Coronary artery (tissue), 2 donors: ENCODE measurements at regions not wholly inside any gene's neighbourhood (a gene's known extent, or its start where the extent isn't known, plus 50 kb on each side); places are given as distances from the start of the nearest gene placed in this dataset.
"Not testable (repeated sequence)": the region's sequence is repeated elsewhere in the genome, so short reads cannot be mapped to it uniquely, and the experiment has no call there.

Experiments
- DNase-seq: peaks from one replicate; pipeline ENCODE4 v3.0.0-alpha.2; 2017; ENCODE audit warnings: low spot score
- H3K27ac ChIP-seq, 2 donors: fragments of 200-600 bp; sonication (generic); one replicate each; pipeline ENCODE4 v1.5.1; 2016 to 2019
- H3K4me3 ChIP-seq: fragments of 200-600 bp; sonication (generic); 2 replicates; pipeline ENCODE4 v1.5.1; 2016; ENCODE audit warnings: mild to moderate bottlenecking, moderate library complexity
- CTCF ChIP-seq: fragments of 200-600 bp; sonication (generic); IDR thresholded peaks from one replicate; pipeline ENCODE4 v1.5.1; 2019; ENCODE audit warnings: antibody characterized with exemption

DNA sequence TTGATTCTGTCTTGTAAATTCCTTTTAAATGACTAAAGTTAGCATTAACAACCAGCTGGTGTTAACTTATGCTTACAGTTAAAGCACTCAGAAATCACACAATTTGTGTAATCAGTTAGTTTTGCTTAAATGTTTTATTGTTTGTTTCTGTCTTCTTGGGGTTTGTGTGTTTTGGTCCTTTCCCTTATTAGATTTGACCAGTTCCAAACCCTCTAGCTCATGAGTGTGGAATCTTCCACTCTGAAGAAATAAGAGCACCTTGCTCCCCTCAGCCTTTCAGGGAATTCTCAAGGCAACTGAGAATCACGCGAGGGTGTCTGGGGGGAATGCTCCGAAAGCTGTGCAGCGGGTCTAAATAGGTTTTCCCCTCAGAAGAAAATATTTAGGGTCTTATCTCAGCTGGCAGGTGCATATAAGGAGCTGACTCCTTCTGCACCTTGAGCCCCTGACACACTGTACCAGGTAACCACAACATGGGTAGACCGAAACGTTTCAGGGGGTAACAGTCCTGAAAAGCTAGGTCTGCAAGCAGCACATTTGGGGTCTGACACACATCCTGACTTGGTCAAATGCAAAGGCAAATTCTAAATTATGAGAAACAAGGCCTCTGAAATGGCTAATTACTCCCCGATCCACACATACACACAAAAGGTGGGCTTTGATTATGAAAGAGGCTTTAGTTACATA lies 188.1 kb upstream of the ETV3 start:
- no peak for DNase-seq
- Histone ChIP-seq H3K4me3 (no peak overlapping the region), H3K27ac (no peak overlapping the region)
- no peak for TF ChIP-seq CTCF

- no peak for DNase-seq
- no peak overlapping the region for H3K27ac ChIP-seq
- H3K4me3 ChIP-seq = no peak overlapping the region
- no peak for TF ChIP-seq CTCF
These were observed 187.0 kb upstream of the ETV3 start for GRCh38 chr1:157325220-157325619.

DNA sequence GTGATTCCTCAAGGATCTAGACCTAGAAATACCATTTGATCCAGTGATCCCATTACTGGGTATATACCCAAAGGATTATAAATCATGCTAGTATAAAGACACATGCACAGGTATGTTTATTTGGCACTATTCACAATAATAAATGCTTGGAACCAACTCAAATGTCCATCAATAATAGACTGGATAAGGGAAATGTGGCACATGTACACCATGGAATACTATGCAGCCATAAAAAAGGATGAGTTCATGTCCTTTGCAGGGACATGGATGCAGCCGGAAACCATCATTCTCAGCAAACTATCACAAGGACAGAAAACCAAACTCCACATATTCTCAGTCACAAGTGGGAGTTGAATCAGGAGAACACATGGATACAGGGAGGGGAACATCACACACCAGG lies 183.8 kb upstream of the ETV3 start:
- not testable (repeated sequence) for H3K4me3 ChIP-seq, H3K27ac ChIP-seq, DNase-seq

- TF ChIP-seq CTCF = no peak
- H3K27ac ChIP-seq = no peak overlapping the region
- H3K4me3 ChIP-seq = no peak overlapping the region
- no peak for DNase-seq
These were observed 181.4 kb upstream of the ETV3 start for GRCh38 chr1:157319567-157319966.

DNA sequence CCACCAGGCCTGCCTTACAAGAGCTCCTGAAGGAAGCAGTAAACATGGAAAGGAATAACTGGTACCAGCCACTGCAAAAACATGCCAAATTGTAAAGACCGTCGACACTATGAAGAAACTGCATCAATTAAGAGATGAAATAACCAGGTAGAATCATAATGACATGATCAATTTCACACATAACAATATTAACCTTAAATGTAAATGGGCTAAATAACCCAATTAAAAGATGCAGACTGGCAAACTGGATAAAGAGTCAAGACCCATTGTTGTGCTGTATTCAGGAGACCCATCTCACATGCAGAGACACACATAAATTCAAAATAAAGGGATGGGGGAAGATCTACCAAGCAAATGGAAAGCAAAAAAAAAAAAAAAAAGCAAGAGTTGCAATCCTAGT lies 179.0 kb upstream of the ETV3 start:
- not testable (repeated sequence) for H3K4me3 ChIP-seq, H3K27ac ChIP-seq, DNase-seq

- H3K4me3 ChIP-seq = no peak overlapping the region
- no peak for DNase-seq
- no peak overlapping the region for H3K27ac ChIP-seq
- TF ChIP-seq CTCF = no peak
These were observed 177.3 kb upstream of the ETV3 start for GRCh38 chr1:157315544-157315943.

- DNase-seq = no peak
- no peak for TF ChIP-seq CTCF
- Histone ChIP-seq H3K4me3 (no peak overlapping the region), H3K27ac (no peak overlapping the region)
These were observed 176.2 kb upstream of the ETV3 start for GRCh38 chr1:157314408-157314807.

DNA sequence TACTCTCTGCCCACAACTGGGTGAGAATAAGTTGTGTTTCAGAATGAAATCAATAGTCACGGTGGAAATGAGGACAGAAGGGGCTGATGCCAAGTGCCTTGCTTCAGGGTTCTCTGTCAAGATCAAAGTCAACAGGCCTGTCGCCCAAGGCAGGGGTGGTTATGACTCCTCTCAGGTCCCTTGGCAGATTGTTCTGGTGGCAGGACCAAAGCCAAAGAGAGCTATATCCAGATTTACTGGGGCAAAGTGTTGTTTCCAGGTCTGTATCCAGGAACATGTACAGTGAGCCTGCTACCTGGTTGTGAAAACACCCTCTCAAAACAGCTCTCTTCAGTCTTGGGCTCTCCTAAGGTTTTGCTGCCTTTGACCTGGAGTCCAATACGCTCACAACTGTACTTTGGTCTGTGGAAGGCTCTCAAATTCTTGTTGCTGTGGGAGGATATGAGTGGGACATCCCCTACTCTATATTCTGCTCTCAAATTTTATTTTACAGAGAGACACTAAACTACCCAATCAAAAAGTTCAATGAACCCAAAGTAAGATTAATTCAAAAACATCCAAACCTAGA lies 175.1 kb upstream of the ETV3 start:
- no peak overlapping the region for H3K27ac ChIP-seq
- no peak for TF ChIP-seq CTCF
- no peak overlapping the region for H3K4me3 ChIP-seq
- DNase-seq = no peak
